Stimulated activated CD4-positive, alpha-beta T cell treated with anti-CD3 and anti-CD28 coated beads, Interleukin-12 subunit alpha, Interleukin-12 subunit beta, amount 100 ng/mL, for 48 hours (primary cell): ENCODE measurements at regions not wholly inside any gene's neighbourhood (a gene's known extent, or its start where the extent isn't known, plus 50 kb on each side); places are given as distances from the start of the nearest gene placed in this dataset.

Experiments used
- DNase-seq, 3 donors: peaks; one replicate each; pipeline ENCODE4 v3.0.0-alpha.2; 2020; ENCODE audit warnings: low read depth in 2 of 3, low spot score in 1 of 3

- no peak for DNase-seq
These were observed 393.8 kb downstream of the ZNF385D start for GRCh38 chr3:21357241-21357640.

- DNase-seq: no peak
These were observed 394.6 kb downstream of the ZNF385D start for GRCh38 chr3:21356402-21356801.

GRCh38 chr3:21345382-21345976 lies 405.5 kb downstream of the ZNF385D start:
- no peak for DNase-seq

- DNase-seq: no peak
These were observed 419.2 kb downstream of the ZNF385D start for GRCh38 chr3:21331857-21332256.

- no peak for DNase-seq
These were observed 419.7 kb downstream of the ZNF385D start for GRCh38 chr3:21331321-21331720.

GRCh38 chr3:21330293-21330692 lies 420.7 kb downstream of the ZNF385D start:
- DNase-seq: no peak

- DNase-seq: no peak
These were observed 422.2 kb downstream of the ZNF385D start for GRCh38 chr3:21328711-21329390.

- no peak for DNase-seq
These were observed 424.1 kb downstream of the ZNF385D start for GRCh38 chr3:21326704-21327475.

GRCh38 chr3:21314688-21315087 lies 436.3 kb downstream of the ZNF385D start:
- no peak for DNase-seq

- DNase-seq: no peak
These were observed 440.1 kb downstream of the ZNF385D start for GRCh38 chr3:21310891-21311290.

- no peak for DNase-seq
These were observed 440.8 kb downstream of the ZNF385D start for GRCh38 chr3:21310161-21310560.

- no peak for DNase-seq
These were observed 453.7 kb downstream of the ZNF385D start for GRCh38 chr3:21297304-21297703.

- DNase-seq: no peak
These were observed 456.2 kb downstream of the ZNF385D start for GRCh38 chr3:21294768-21295167.

GRCh38 chr3:21292971-21293370 lies 458.0 kb downstream of the ZNF385D start:
- no peak for DNase-seq

- no peak for DNase-seq
These were observed 460.5 kb downstream of the ZNF385D start for GRCh38 chr3:21290557-21290956.

GRCh38 chr3:21274079-21274571 lies 476.9 kb downstream of the ZNF385D start:
- no peak for DNase-seq

- DNase-seq: no peak
These were observed 477.6 kb downstream of the ZNF385D start for GRCh38 chr3:21273259-21274025.

GRCh38 chr3:21271606-21272016 lies 479.4 kb downstream of the ZNF385D start:
- DNase-seq: no peak

- no peak for DNase-seq
These were observed 481.1 kb downstream of the ZNF385D start for GRCh38 chr3:21269882-21270281.

GRCh38 chr3:21260507-21260906 lies 490.5 kb downstream of the ZNF385D start:
- no peak for DNase-seq

GRCh38 chr3:21259896-21260295 lies 491.1 kb downstream of the ZNF385D start:
- no peak for DNase-seq
